Left lung (tissue), 4 donors: ENCODE measurements at regions not wholly inside any gene's neighbourhood (a gene's known extent, or its start where the extent isn't known, plus 50 kb on each side); places are given as distances from the start of the nearest gene placed in this dataset.

Experiments used
- ATAC-seq: fragments of 200-7000 bp; cut with Tn5 transposase; one replicate; pipeline ENCODE4 v1.9.1; 2020; ENCODE audit warnings: moderate library complexity
- DNase-seq, 4 donors: peaks; one replicate each; pipeline ENCODE4 v3.0.0-alpha.2; 2013 to 2020
- H3K27ac ChIP-seq, 2 donors: fragments of 200-600 bp; sonication (generic) in 1 of 2; one replicate each; pipeline versions ENCODE4 v1.5.0 to v1.8.0; 2020 to 2021
- H3K27me3 ChIP-seq, 2 donors: fragments of 200-600 bp; sonication (generic) in 1 of 2; one replicate each; pipeline versions ENCODE4 v1.5.0 to v1.8.0; 2020 to 2021
- H3K36me3 ChIP-seq, 2 donors: fragments of 200-600 bp; sonication (generic) in 1 of 2; one replicate each; pipeline versions ENCODE4 v1.5.0 to v1.8.0; 2020 to 2021
- H3K4me1 ChIP-seq, 2 donors: fragments of 200-600 bp; one replicate each; pipeline ENCODE4 v1.8.0; 2021
- H3K4me3 ChIP-seq, 2 donors: fragments of 200-600 bp; sonication (generic) in 1 of 2; one replicate each; pipeline versions ENCODE4 v1.5.0 to v1.8.0; 2020 to 2021; ENCODE audit warnings: mild to moderate bottlenecking in 1 of 2
- H3K9me3 ChIP-seq, 2 donors: fragments of 200-600 bp; sonication (generic) in 1 of 2; one replicate each; pipeline versions ENCODE4 v1.5.0 to v1.8.0; 2020 to 2021
- intact Hi-C, 2 donors: fragments of 100-400 bp; cut with DNase I; formaldehyde crosslinking; loops; one replicate each; pipeline versions ENCODE4 v1.11.2 to v1.14.2; 2022
- TF ChIP-seq, protein P1 (sequence below), 2 donors: fragments of 200-600 bp; sonication (generic) in 1 of 2; IDR thresholded peaks; one replicate each; pipeline versions ENCODE4 v1.5.0 to v1.8.0; 2021; ENCODE audit warnings: antibody characterized with exemption in 2 of 2
- donor health status: DM: no; HTN: yes; CAD: no.
- donor health status: DM: no; HTN: no; CAD: no.

DNA sequence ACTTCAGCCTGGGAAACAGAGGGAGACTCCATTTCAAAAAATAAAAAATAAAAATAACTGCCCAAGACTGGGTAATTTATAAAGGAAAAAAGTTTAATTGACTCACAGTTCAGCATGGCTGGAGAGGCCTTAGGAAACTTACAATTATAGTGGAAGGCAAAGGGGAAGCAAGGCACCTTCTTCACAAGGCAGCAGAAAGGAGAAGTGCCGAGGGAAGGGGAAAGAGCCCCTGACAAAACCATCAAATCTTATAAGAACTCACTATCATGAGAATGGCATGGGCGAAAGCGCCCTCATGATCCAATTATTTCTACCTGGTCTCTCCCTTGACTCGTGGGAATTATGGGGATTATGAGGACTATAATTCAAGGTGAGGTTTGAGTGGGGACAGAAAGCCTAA, 95.5 kb upstream of the LGSN start:
- TF ChIP-seq, protein P1, sequence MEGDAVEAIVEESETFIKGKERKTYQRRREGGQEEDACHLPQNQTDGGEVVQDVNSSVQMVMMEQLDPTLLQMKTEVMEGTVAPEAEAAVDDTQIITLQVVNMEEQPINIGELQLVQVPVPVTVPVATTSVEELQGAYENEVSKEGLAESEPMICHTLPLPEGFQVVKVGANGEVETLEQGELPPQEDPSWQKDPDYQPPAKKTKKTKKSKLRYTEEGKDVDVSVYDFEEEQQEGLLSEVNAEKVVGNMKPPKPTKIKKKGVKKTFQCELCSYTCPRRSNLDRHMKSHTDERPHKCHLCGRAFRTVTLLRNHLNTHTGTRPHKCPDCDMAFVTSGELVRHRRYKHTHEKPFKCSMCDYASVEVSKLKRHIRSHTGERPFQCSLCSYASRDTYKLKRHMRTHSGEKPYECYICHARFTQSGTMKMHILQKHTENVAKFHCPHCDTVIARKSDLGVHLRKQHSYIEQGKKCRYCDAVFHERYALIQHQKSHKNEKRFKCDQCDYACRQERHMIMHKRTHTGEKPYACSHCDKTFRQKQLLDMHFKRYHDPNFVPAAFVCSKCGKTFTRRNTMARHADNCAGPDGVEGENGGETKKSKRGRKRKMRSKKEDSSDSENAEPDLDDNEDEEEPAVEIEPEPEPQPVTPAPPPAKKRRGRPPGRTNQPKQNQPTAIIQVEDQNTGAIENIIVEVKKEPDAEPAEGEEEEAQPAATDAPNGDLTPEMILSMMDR (IDR thresholded peaks at IDR 0.05), result no peak
- Histone ChIP-seq H3K36me3 (no peaks in the 10 kb centered on the region), H3K4me3 (no peak overlapping the region), H3K4me1 (no peaks in the 10 kb centered on the region), H3K27ac (no peak overlapping the region), H3K9me3 (no peaks in the 10 kb centered on the region), H3K27me3 (no peaks in the 10 kb centered on the region)
- DNase-seq, result no peak
- intact Hi-C loops, result no loop called here
- ATAC-seq, result no peak

DNA sequence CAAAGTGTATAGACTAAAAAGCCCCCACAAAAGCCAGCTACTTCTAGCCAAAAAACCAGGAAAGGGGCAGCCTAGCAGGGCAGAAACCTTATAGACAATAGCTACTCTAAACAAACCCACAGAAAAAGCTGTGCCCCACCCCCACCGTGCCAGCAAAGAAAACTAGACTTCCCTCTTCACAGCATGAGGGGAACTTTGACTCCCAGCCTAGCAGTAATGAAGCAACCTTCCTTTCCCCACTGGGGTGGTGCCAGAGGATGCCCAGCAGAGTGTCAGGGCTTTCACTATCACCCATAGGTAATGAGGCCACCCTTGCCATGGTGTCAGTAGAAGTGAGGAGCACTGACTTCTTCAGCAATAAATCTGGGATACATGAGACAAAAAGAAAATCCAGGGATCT, 99.0 kb upstream of the LGSN start:
- no peaks in the 10 kb centered on the region for H3K36me3 ChIP-seq
- DNase-seq, result no peak
- peak; percentile 30 for ATAC-seq
- H3K27ac ChIP-seq, result no peak overlapping the region
- no peak overlapping the region for H3K4me3 ChIP-seq
- peaks cover 0 to 4% of the 10 kb centered on the region in 2 donors for H3K9me3 ChIP-seq
- TF ChIP-seq, protein P1 (IDR thresholded peaks at IDR 0.05), result no peak
- no peaks in the 10 kb centered on the region for H3K27me3 ChIP-seq
- H3K4me1 ChIP-seq, result no peaks in the 10 kb centered on the region
- intact Hi-C loops, result no loop called here

DNA sequence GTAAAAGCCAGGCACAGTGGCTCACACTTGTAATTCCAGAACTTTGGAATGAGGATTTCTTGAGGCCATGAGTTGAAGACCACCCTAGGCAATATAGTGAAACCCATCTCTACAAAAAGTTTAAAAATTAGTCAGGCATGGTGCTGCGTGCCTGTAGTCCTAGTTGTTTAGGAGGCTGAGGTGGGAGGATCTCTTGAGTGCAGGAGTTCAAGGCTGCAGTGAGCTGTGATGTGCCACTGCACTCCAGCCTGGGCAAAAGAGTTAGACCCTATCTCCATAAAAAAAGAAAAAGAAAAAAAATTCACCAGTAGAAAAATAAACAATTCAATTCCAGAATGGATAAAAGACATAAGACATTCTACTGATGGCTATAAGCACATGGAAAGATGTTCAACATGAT, 104.9 kb upstream of the LGSN start:
- Histone ChIP-seq H3K36me3 (no peaks in the 10 kb centered on the region), H3K4me3 (no peak overlapping the region), H3K9me3 (peaks cover 0 to 4% of the 10 kb centered on the region in 2 donors), H3K4me1 (no peaks in the 10 kb centered on the region), H3K27ac (no peak overlapping the region), H3K27me3 (no peaks in the 10 kb centered on the region)
- intact Hi-C loops, result no loop called here
- TF ChIP-seq, protein P1 (IDR thresholded peaks at IDR 0.05), result no peak
- DNase-seq (no peak), ATAC-seq (no peak)

DNA sequence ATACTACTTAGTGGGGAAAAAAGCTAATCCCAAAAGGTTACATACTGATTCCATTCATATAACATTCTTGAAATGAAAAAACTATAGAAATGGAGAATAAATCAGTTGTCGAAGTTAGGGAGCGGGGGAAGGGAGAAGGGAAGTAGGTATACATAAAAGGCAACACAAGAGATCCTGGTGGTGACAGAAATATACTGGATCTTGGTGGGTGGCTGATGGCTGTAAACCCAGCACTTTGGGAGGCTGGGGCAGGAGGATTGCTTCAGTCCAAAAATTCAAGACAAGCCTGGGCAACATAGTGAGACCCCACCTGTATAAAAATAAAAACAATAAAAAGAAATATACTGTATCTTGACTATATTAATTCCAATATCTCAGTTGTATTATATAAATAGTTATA, 105.7 kb upstream of the LGSN start:
- H3K27ac ChIP-seq, result no peak overlapping the region
- no peaks in the 10 kb centered on the region for H3K27me3 ChIP-seq
- peaks cover 0 to 4% of the 10 kb centered on the region in 2 donors for H3K9me3 ChIP-seq
- intact Hi-C loops, result no loop called here
- ATAC-seq (no peak), DNase-seq (no peak)
- no peaks in the 10 kb centered on the region for H3K4me1 ChIP-seq
- TF ChIP-seq, protein P1 (IDR thresholded peaks at IDR 0.05), result no peak
- H3K36me3 ChIP-seq, result no peaks in the 10 kb centered on the region
- H3K4me3 ChIP-seq, result no peak overlapping the region

DNA sequence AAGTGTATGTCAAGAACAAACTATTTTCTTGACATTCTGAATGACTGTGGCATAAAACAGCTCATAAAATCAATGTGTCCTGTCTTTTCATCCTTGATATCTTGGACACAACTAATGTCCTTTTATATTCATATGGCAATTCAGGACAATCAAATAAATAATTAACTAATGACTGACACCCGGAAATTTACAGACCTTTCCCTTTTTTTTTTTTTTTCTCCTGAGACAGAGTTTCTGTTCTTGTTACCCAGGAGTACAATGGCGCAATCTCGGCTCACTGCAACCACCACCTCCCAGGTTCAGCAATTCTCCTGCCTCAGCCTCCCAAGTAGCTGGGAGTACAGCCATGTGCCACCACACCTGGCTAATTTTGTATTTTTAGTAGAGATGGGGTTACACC, 107.1 kb upstream of the LGSN start:
- H3K9me3 ChIP-seq, result peaks cover 0 to 4% of the 10 kb centered on the region in 2 donors
- ATAC-seq, result no peak
- TF ChIP-seq, protein P1 (IDR thresholded peaks at IDR 0.05), result no peak
- no peaks in the 10 kb centered on the region for H3K4me1 ChIP-seq
- intact Hi-C loops, result no loop called here
- no peaks in the 10 kb centered on the region for H3K36me3 ChIP-seq
- H3K4me3 ChIP-seq, result no peak overlapping the region
- H3K27ac ChIP-seq, result no peak overlapping the region
- no peaks in the 10 kb centered on the region for H3K27me3 ChIP-seq
- no peak for DNase-seq
